WTC11 (cell line): ENCODE measurements at regions not wholly inside any gene's neighbourhood (a gene's known extent, or its start where the extent isn't known, plus 50 kb on each side); places are given as distances from the start of the nearest gene placed in this dataset.

Source experiments
- ATAC-seq: fragments of 200-7000 bp; cut with Tn5 transposase; 2 replicates; pipeline ENCODE4 v1.10.0; 2021; ENCODE audit warnings: mild to moderate bottlenecking, moderate library complexity
- CTCF ChIA-PET: fragments of 300-600 bp; sonication (Branson Sonifier 250); formaldehyde crosslinking; loops from one replicate; lab custom pipeline; 2021; ENCODE audit warnings: antibody characterized with exemption; lab: Charles Lee
- POLR2A ChIA-PET: fragments of 350-600 bp; sonication (Branson Sonifier 250); formaldehyde crosslinking; loops from one replicate; lab custom pipeline; 2021; ENCODE audit warnings: antibody characterized with exemption; lab: Charles Lee
- DNase-seq: peaks from one replicate; pipeline ENCODE4 v3.0.0; 2021; ENCODE audit warnings: low spot score
- H3K27ac Mint-ChIP-seq: 2 replicates; pipeline ENCODE4 v1.8.0; 2021; ENCODE audit warnings: mixed read lengths
- H3K27me3 Mint-ChIP-seq: 2 replicates; pipeline ENCODE4 v1.8.0; 2021; ENCODE audit warnings: low read depth, mild to moderate bottlenecking, moderate library complexity, mixed read lengths
- H3K36me3 Mint-ChIP-seq: 2 replicates; pipeline ENCODE4 v1.8.0; 2021; ENCODE audit warnings: mixed read lengths
- H3K4me1 Mint-ChIP-seq: 2 replicates; pipeline ENCODE4 v1.8.0; 2022; ENCODE audit warnings: mixed read lengths
- H3K4me3 Mint-ChIP-seq: 2 replicates; pipeline ENCODE4 v1.8.0; 2021; ENCODE audit warnings: mild to moderate bottlenecking, moderate library complexity, mixed read lengths
- H3K9me3 Mint-ChIP-seq: 2 replicates; pipeline ENCODE4 v1.8.0; 2021; ENCODE audit warnings: mixed read lengths
- AFF4 ChIP-seq: sonication (generic); formaldehyde crosslinking; IDR thresholded peaks from 2 replicates; pipeline ENCODE4 v1.8.1; 2023; ENCODE audit warnings: mild to moderate bottlenecking, missing genetic modification reagents, borderline replicate concordance
- ATF1 ChIP-seq: sonication (generic); formaldehyde crosslinking; IDR thresholded peaks from 2 replicates; pipeline ENCODE4 v1.8.1; 2023; ENCODE audit warnings: mild to moderate bottlenecking, moderate library complexity, missing genetic modification reagents
- E2F4 ChIP-seq: sonication (generic); formaldehyde crosslinking; IDR thresholded peaks from 2 replicates; pipeline ENCODE4 v1.8.1; 2022; ENCODE audit warnings: low read depth, mild to moderate bottlenecking, moderate library complexity, missing genetic modification reagents, borderline replicate concordance
- ERG ChIP-seq: fragments of 250-450 bp; sonication (Bioruptor Pico); IDR thresholded peaks from 2 replicates; pipeline ENCODE4 v1.8.0; 2021; ENCODE audit warnings: mild to moderate bottlenecking
- ETV6 ChIP-seq: sonication (generic); formaldehyde crosslinking; IDR thresholded peaks from 2 replicates; pipeline ENCODE4 v1.8.1; 2022; ENCODE audit warnings: mild to moderate bottlenecking, missing genetic modification reagents
- FOXP1 ChIP-seq: sonication (generic); formaldehyde crosslinking; IDR thresholded peaks from 2 replicates; pipeline ENCODE4 v1.8.0; 2022; ENCODE audit warnings: missing genetic modification reagents, mild to moderate bottlenecking, moderate library complexity, borderline replicate concordance
- GRHL2 ChIP-seq: fragments of 250-450 bp; sonication (Bioruptor Pico); IDR thresholded peaks from 2 replicates; pipeline ENCODE4 v1.8.0; 2022; ENCODE audit warnings: mild to moderate bottlenecking, moderate library complexity; ENCODE audit not compliant: insufficient replicate concordance, severe bottlenecking
- GTF2I ChIP-seq: fragments of 250-450 bp; sonication (Bioruptor Pico); conservative IDR thresholded peaks from 2 replicates; pipeline ENCODE4 v1.4.0; 2021; ENCODE audit warnings: mild to moderate bottlenecking
- JAZF1 ChIP-seq: fragments of 250-450 bp; sonication (Bioruptor Pico); IDR thresholded peaks from 2 replicates; pipeline ENCODE4 v1.9.0; 2021; ENCODE audit warnings: moderate library complexity, mild to moderate bottlenecking, inconsistent platforms
- JUN ChIP-seq: sonication (generic); formaldehyde crosslinking; IDR thresholded peaks from 2 replicates; pipeline ENCODE4 v1.8.0; 2023; ENCODE audit warnings: mild to moderate bottlenecking, missing genetic modification reagents
- NR3C1 ChIP-seq: sonication (generic); formaldehyde crosslinking; conservative IDR thresholded peaks from 2 replicates; pipeline ENCODE4 v1.8.1; 2023; ENCODE audit warnings: low read depth, mild to moderate bottlenecking, missing genetic modification reagents
- RELA ChIP-seq: sonication (generic); formaldehyde crosslinking; IDR thresholded peaks from 2 replicates; pipeline ENCODE4 v1.8.1; 2022; ENCODE audit warnings: missing genetic modification reagents, mild to moderate bottlenecking, borderline replicate concordance
- STAT6 ChIP-seq: sonication (generic); formaldehyde crosslinking; conservative IDR thresholded peaks from 2 replicates; pipeline ENCODE4 v1.8.1; 2023; ENCODE audit warnings: mild to moderate bottlenecking, low read depth, missing genetic modification reagents, moderate library complexity
- ZNF263 ChIP-seq: sonication (generic); formaldehyde crosslinking; IDR thresholded peaks from 2 replicates; pipeline ENCODE4 v1.8.1; 2022; ENCODE audit warnings: low read depth, mild to moderate bottlenecking, moderate library complexity, missing genetic modification reagents
- ZNF512 ChIP-seq: sonication (generic); formaldehyde crosslinking; IDR thresholded peaks from 2 replicates; pipeline ENCODE4 v1.8.1; 2022; ENCODE audit warnings: missing genetic modification reagents, borderline replicate concordance
- ZNF532 ChIP-seq: fragments of 250-450 bp; sonication (Bioruptor Pico); IDR thresholded peaks from 2 replicates; pipeline ENCODE4 v1.9.0; 2021; ENCODE audit warnings: mild to moderate bottlenecking, borderline replicate concordance
- ZNF671 ChIP-seq: fragments of 250-450 bp; sonication (Bioruptor Pico); IDR thresholded peaks from 2 replicates; pipeline ENCODE4 v1.8.0; 2021; ENCODE audit warnings: mild to moderate bottlenecking
- ZSCAN18 ChIP-seq: fragments of 250-450 bp; sonication (Bioruptor Pico); IDR thresholded peaks from 2 replicates; pipeline ENCODE4 v2.1.2; 2022; ENCODE audit warnings: mild to moderate bottlenecking, moderate library complexity

GRCh38 chr5:108590799-108591198, 156.9 kb upstream of the FER start:
- Mint-ChIP-seq H3K9me3 (peaks cover 7% of the 10 kb centered on the region; the same call in 1 of the 2 replicates), H3K4me3 (no peak overlapping the region), H3K27ac (no peak overlapping the region), H3K36me3 (no peaks in the 10 kb centered on the region; the same call in 1 of the 2 replicates), H3K4me1 (peaks cover 11% of the 10 kb centered on the region), H3K27me3 (no peaks in the 10 kb centered on the region)
- ChIA-PET CTCF (no interaction called here), POLR2A (no interaction called here)
- no peak for ATAC-seq
- TF ChIP-seq JAZF1 (CRISPR knock-in tag): no peak
- TF ChIP-seq ZNF532 (CRISPR knock-in tag): no peak
- no peak for TF ChIP-seq GTF2I
- TF ChIP-seq ZNF671 (CRISPR knock-in tag): no peak
- no peak for TF ChIP-seq GRHL2 (CRISPR knock-in tag)
- TF ChIP-seq NR3C1 (CRISPR knock-in tag): no peak
- TF ChIP-seq AFF4: no peak
- no peak for TF ChIP-seq ZSCAN18 (CRISPR knock-in tag)
- TF ChIP-seq ZNF512: no peak
- TF ChIP-seq FOXP1 (CRISPR knock-in tag): no peak
- no peak for TF ChIP-seq E2F4
- TF ChIP-seq RELA: no peak
- no peak for TF ChIP-seq ATF1 (CRISPR knock-in tag)
- no peak for DNase-seq

GRCh38 chr5:108588323-108588722, 159.4 kb upstream of the FER start:
- CTCF ChIA-PET: no interaction called here
- Mint-ChIP-seq H3K9me3 (no peaks in the 10 kb centered on the region), H3K36me3 (no peaks in the 10 kb centered on the region), H3K4me3 (no peak overlapping the region), H3K27ac (no peak overlapping the region), H3K4me1 (peaks cover 11% of the 10 kb centered on the region), H3K27me3 (no peaks in the 10 kb centered on the region)
- ATAC-seq: no peak
- POLR2A ChIA-PET: no interaction called here
- no peak for DNase-seq
- TF ChIP-seq STAT6 (CRISPR knock-in tag): no peak
- TF ChIP-seq ZNF263: no peak
- TF ChIP-seq ERG (CRISPR knock-in tag): no peak
- TF ChIP-seq ETV6 (CRISPR knock-in tag): no peak
- no peak for TF ChIP-seq JUN (CRISPR knock-in tag)
